ENCODE measurements at regions not wholly inside any gene's neighbourhood (a gene's known extent, or its start where the extent isn't known, plus 50 kb on each side); places are given as distances from the start of the nearest gene placed in this dataset.

- Histone ChIP-seq H3K4me3 (ENCODE audit: low read length in 2 of 2) (no peak overlapping the region), H3K9me3 (ENCODE audit: control insufficient read depth in 2 of 2, low read length in 2 of 2) (no peaks in the 10 kb centered on the region), H3K4me1 (ENCODE audit: control insufficient read depth in 2 of 2, insufficient read depth in 2 of 2, low read length in 2 of 2) (no peaks in the 10 kb centered on the region), H3K36me3 (ENCODE audit: control insufficient read depth in 2 of 2, insufficient read depth in 2 of 2, low read length in 2 of 2) (no peaks in the 10 kb centered on the region), H3K9ac (ENCODE audit: low read depth in 1 of 2, low read length in 2 of 2) (no peak overlapping the region), H3K27ac (ENCODE audit: low read depth in 2 of 2, low read length in 2 of 2) (no peak overlapping the region), H3K27me3 (ENCODE audit: control insufficient read depth in 2 of 2, insufficient read depth in 2 of 2, low read length in 2 of 2) (no peaks in the 10 kb centered on the region)
Measured at GRCh38 chr7:52247518-52247917, 787.9 kb upstream of the POM121L12 start.

DNA sequence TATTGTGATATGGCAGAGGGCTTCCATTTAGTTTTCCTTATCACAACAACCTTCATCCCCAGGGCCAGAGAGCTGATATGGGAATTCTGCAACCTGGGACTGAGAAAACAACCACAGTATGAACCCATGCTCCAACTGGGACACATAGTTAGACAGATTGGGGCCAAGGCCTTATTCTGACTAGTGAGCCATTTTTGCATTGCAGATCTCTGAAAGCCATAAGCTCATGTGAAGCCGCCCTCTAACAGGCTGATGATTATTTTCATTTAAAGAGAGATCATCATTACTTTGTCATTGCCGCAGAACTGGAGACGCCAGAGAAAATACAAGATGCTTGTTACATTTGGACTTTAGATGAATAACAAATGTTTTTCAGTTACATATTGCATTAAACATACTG, 791.7 kb upstream of the POM121L12 start:
- Histone ChIP-seq H3K4me3 (ENCODE audit: low read length in 2 of 2) (no peak overlapping the region), H3K9me3 (ENCODE audit: control insufficient read depth in 2 of 2, low read length in 2 of 2) (no peaks in the 10 kb centered on the region), H3K36me3 (ENCODE audit: control insufficient read depth in 2 of 2, insufficient read depth in 2 of 2, low read length in 2 of 2) (no peaks in the 10 kb centered on the region), H3K9ac (ENCODE audit: low read depth in 1 of 2, low read length in 2 of 2) (no peak overlapping the region), H3K27ac (ENCODE audit: low read depth in 2 of 2, low read length in 2 of 2) (no peak overlapping the region), H3K4me1 (ENCODE audit: control insufficient read depth in 2 of 2, insufficient read depth in 2 of 2, low read length in 2 of 2) (no peaks in the 10 kb centered on the region), H3K27me3 (ENCODE audit: control insufficient read depth in 2 of 2, insufficient read depth in 2 of 2, low read length in 2 of 2) (no peaks in the 10 kb centered on the region)

GRCh38 chr7:52233248-52233647, 802.2 kb upstream of the POM121L12 start:
- no peak overlapping the region for H3K27ac ChIP-seq (ENCODE audit: low read depth in 2 of 2, low read length in 2 of 2)
- H3K36me3 ChIP-seq (ENCODE audit: control insufficient read depth in 2 of 2, insufficient read depth in 2 of 2, low read length in 2 of 2): no peaks in the 10 kb centered on the region
- no peaks in the 10 kb centered on the region for H3K27me3 ChIP-seq (ENCODE audit: control insufficient read depth in 2 of 2, insufficient read depth in 2 of 2, low read length in 2 of 2)
- H3K4me1 ChIP-seq (ENCODE audit: control insufficient read depth in 2 of 2, insufficient read depth in 2 of 2, low read length in 2 of 2): no peaks in the 10 kb centered on the region
- H3K9ac ChIP-seq (ENCODE audit: low read depth in 1 of 2, low read length in 2 of 2): no peak overlapping the region
- no peak overlapping the region for H3K4me3 ChIP-seq (ENCODE audit: low read length in 2 of 2)
- no peaks in the 10 kb centered on the region for H3K9me3 ChIP-seq (ENCODE audit: control insufficient read depth in 2 of 2, low read length in 2 of 2)

DNA sequence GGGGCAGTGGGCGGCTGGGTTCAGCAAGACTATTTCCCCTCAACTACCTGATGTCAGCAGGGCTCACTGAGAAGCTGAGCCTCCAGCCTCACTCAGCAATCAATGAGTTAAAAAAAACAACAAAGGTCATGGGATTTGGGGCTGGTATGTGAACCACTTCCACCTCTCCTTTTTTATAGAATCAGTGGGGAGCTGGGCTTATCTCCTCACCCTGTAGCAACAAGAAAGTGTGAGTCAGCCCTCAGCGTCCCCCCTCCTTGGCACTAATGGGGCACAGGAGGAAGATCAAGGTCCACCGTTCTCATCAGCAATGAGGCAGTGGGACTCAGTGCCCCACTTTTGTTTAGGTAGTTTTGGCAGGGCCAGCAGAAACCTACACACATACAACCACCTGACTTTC, 823.5 kb upstream of the POM121L12 start:
- Histone ChIP-seq H3K4me3 (ENCODE audit: low read length in 2 of 2) (no peak overlapping the region), H3K9ac (ENCODE audit: low read depth in 1 of 2, low read length in 2 of 2) (no peak overlapping the region), H3K9me3 (ENCODE audit: control insufficient read depth in 2 of 2, low read length in 2 of 2) (no peaks in the 10 kb centered on the region), H3K27ac (ENCODE audit: low read depth in 2 of 2, low read length in 2 of 2) (no peak overlapping the region), H3K4me1 (ENCODE audit: control insufficient read depth in 2 of 2, insufficient read depth in 2 of 2, low read length in 2 of 2) (no peaks in the 10 kb centered on the region), H3K27me3 (ENCODE audit: control insufficient read depth in 2 of 2, insufficient read depth in 2 of 2, low read length in 2 of 2) (no peaks in the 10 kb centered on the region), H3K36me3 (ENCODE audit: control insufficient read depth in 2 of 2, insufficient read depth in 2 of 2, low read length in 2 of 2) (no peaks in the 10 kb centered on the region)

GRCh38 chr7:52209614-52210013, 825.8 kb upstream of the POM121L12 start:
- Histone ChIP-seq H3K9me3 (ENCODE audit: control insufficient read depth in 2 of 2, low read length in 2 of 2) (no peaks in the 10 kb centered on the region), H3K9ac (ENCODE audit: low read depth in 1 of 2, low read length in 2 of 2) (no peak overlapping the region), H3K4me3 (ENCODE audit: low read length in 2 of 2) (no peak overlapping the region), H3K36me3 (ENCODE audit: control insufficient read depth in 2 of 2, insufficient read depth in 2 of 2, low read length in 2 of 2) (no peaks in the 10 kb centered on the region), H3K4me1 (ENCODE audit: control insufficient read depth in 2 of 2, insufficient read depth in 2 of 2, low read length in 2 of 2) (no peaks in the 10 kb centered on the region), H3K27me3 (ENCODE audit: control insufficient read depth in 2 of 2, insufficient read depth in 2 of 2, low read length in 2 of 2) (no peaks in the 10 kb centered on the region), H3K27ac (ENCODE audit: low read depth in 2 of 2, low read length in 2 of 2) (no peak overlapping the region)

GRCh38 chr7:52197221-52197620, 838.2 kb upstream of the POM121L12 start:
- H3K4me3 ChIP-seq (ENCODE audit: low read length in 2 of 2): no peak overlapping the region
- H3K4me1 ChIP-seq (ENCODE audit: control insufficient read depth in 2 of 2, insufficient read depth in 2 of 2, low read length in 2 of 2): no peaks in the 10 kb centered on the region
- H3K9me3 ChIP-seq (ENCODE audit: control insufficient read depth in 2 of 2, low read length in 2 of 2): no peaks in the 10 kb centered on the region
- no peak overlapping the region for H3K27ac ChIP-seq (ENCODE audit: low read depth in 2 of 2, low read length in 2 of 2)
- H3K27me3 ChIP-seq (ENCODE audit: control insufficient read depth in 2 of 2, insufficient read depth in 2 of 2, low read length in 2 of 2): no peaks in the 10 kb centered on the region
- H3K36me3 ChIP-seq (ENCODE audit: control insufficient read depth in 2 of 2, insufficient read depth in 2 of 2, low read length in 2 of 2): no peaks in the 10 kb centered on the region
- H3K9ac ChIP-seq (ENCODE audit: low read depth in 1 of 2, low read length in 2 of 2): no peak overlapping the region

DNA sequence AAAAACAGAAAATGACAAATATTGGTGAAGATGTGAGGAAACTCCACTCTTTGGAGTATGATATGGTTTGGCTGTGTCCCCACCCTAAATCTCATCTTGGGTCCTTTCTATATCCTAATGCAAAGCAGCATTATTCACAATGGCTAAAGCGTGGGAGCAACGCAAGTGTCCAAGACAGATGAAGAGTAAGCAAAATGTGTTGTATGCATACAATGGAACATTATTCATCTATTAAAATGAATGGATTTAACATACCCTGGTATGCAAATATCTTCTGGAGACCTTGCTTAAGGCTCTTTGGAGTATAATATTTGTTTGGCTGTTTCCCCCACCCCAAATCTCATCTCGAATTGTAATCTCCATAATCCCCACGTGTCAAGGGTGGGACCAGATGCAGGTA, 839.8 kb upstream of the POM121L12 start:
- Histone ChIP-seq H3K27me3 (ENCODE audit: control insufficient read depth in 2 of 2, insufficient read depth in 2 of 2, low read length in 2 of 2) (no peaks in the 10 kb centered on the region), H3K9ac (ENCODE audit: low read depth in 1 of 2, low read length in 2 of 2) (no peak overlapping the region), H3K4me3 (ENCODE audit: low read length in 2 of 2) (no peak overlapping the region), H3K4me1 (ENCODE audit: control insufficient read depth in 2 of 2, insufficient read depth in 2 of 2, low read length in 2 of 2) (no peaks in the 10 kb centered on the region), H3K9me3 (ENCODE audit: control insufficient read depth in 2 of 2, low read length in 2 of 2) (no peaks in the 10 kb centered on the region), H3K36me3 (ENCODE audit: control insufficient read depth in 2 of 2, insufficient read depth in 2 of 2, low read length in 2 of 2) (no peaks in the 10 kb centered on the region), H3K27ac (ENCODE audit: low read depth in 2 of 2, low read length in 2 of 2) (no peak overlapping the region)

DNA sequence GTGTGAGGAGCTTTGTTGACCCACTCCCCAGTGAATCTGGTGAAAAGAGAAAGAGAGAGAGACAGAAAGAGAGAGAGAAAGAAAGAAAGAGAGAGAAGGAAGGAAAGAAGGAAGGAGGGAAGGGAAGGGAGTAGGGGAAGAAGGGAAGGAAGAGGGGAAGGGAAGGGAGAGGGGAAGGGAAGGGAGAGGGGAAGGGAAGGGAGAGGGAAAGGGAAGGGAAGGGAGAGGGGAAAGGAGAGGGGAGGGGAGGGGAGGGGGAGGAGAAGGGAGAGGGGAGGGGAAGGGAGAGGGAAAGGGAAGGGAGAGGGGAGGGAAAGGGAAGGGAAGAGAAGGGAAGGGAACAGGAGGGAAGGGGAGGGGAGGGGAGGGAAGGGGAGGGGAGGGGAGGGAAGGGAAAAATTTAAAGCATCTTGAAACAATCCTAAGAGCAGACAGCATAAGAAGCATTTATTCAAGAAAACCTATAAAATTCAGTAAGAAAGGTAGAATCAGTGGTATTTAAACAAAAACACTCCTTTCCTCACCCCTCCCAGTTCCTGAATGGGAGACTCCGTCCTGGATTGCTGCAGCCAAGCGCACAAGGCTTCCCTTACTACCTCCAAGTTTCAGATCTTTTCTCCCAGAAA, 846.2 kb upstream of the POM121L12 start:
- no peaks in the 10 kb centered on the region for H3K4me1 ChIP-seq (ENCODE audit: control insufficient read depth in 2 of 2, insufficient read depth in 2 of 2, low read length in 2 of 2)
- no peak overlapping the region for H3K9ac ChIP-seq (ENCODE audit: low read depth in 1 of 2, low read length in 2 of 2)
- H3K36me3 ChIP-seq (ENCODE audit: control insufficient read depth in 2 of 2, insufficient read depth in 2 of 2, low read length in 2 of 2): no peaks in the 10 kb centered on the region
- no peaks in the 10 kb centered on the region for H3K9me3 ChIP-seq (ENCODE audit: control insufficient read depth in 2 of 2, low read length in 2 of 2)
- no peak overlapping the region for H3K4me3 ChIP-seq (ENCODE audit: low read length in 2 of 2)
- no peak overlapping the region for H3K27ac ChIP-seq (ENCODE audit: low read depth in 2 of 2, low read length in 2 of 2)
- no peaks in the 10 kb centered on the region for H3K27me3 ChIP-seq (ENCODE audit: control insufficient read depth in 2 of 2, insufficient read depth in 2 of 2, low read length in 2 of 2)

DNA sequence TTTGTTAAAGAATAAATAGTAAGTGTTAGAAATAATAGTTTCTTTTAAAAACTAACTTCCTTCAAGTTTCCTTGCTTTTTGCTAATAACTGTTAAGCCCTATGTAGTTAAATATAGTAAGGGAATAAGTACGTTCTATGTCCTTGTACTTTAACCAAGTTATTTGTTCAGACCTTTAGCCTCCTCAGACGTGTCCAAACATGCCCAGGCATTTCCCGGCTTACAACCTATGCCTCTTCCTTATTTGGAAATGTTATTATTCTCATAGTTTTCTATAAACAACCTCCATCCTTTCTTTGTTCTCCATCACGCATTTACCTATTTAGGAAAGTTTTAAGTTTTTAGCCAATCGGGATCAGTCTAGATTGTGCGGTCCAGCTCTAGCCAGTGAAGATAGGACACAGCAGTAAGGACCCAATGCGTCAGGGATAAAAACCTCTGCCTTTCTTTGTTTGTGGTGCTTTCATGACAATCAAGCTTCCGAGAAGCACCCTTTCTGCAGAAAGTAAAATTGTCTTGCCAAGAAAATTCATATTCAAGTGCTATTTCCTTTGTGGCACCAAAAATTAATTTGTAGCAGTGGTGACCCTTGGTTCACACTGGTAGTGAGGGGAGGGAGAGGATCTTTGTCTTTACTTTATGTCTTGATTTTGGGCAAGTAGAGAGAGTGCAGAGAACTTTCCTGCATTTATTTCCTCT, 851.3 kb upstream of the POM121L12 start:
- H3K4me1 ChIP-seq (ENCODE audit: control insufficient read depth in 2 of 2, insufficient read depth in 2 of 2, low read length in 2 of 2): no peaks in the 10 kb centered on the region
- H3K36me3 ChIP-seq (ENCODE audit: control insufficient read depth in 2 of 2, insufficient read depth in 2 of 2, low read length in 2 of 2): no peaks in the 10 kb centered on the region
- no peak overlapping the region for H3K9ac ChIP-seq (ENCODE audit: low read depth in 1 of 2, low read length in 2 of 2)
- H3K9me3 ChIP-seq (ENCODE audit: control insufficient read depth in 2 of 2, low read length in 2 of 2): no peaks in the 10 kb centered on the region
- no peak overlapping the region for H3K4me3 ChIP-seq (ENCODE audit: low read length in 2 of 2)
- no peaks in the 10 kb centered on the region for H3K27me3 ChIP-seq (ENCODE audit: control insufficient read depth in 2 of 2, insufficient read depth in 2 of 2, low read length in 2 of 2)
- H3K27ac ChIP-seq (ENCODE audit: low read depth in 2 of 2, low read length in 2 of 2): no peak overlapping the region

DNA sequence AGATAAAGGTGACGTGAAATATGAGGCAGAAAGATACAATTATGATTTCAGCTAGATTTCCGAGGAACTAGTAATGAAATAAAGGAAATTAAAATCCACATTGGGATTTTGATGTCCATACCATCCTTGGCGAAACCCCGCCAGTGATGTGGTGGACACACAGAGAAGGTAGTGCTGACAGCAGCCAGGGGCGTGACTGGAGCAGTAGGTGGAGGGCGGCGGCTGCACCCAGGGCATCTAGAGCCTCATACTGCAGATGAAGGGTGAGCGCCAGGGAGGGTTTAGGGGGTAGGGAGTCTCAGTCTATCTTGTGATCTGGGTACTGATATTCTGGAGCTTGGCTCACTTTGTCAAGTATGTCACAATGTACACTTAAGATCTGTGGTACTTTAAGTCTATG, 855.5 kb upstream of the POM121L12 start:
- no peaks in the 10 kb centered on the region for H3K9me3 ChIP-seq (ENCODE audit: control insufficient read depth in 2 of 2, low read length in 2 of 2)

More for the DNA sequence above, 855.5 kb upstream of the POM121L12 start:
- H3K36me3 ChIP-seq (ENCODE audit: control insufficient read depth in 2 of 2, insufficient read depth in 2 of 2, low read length in 2 of 2): no peaks in the 10 kb centered on the region
- H3K4me1 ChIP-seq (ENCODE audit: control insufficient read depth in 2 of 2, insufficient read depth in 2 of 2, low read length in 2 of 2): no peaks in the 10 kb centered on the region
- H3K9ac ChIP-seq (ENCODE audit: low read depth in 1 of 2, low read length in 2 of 2): no peak overlapping the region
- H3K27ac ChIP-seq (ENCODE audit: low read depth in 2 of 2, low read length in 2 of 2): no peak overlapping the region
- H3K4me3 ChIP-seq (ENCODE audit: low read length in 2 of 2): no peak overlapping the region
- no peaks in the 10 kb centered on the region for H3K27me3 ChIP-seq (ENCODE audit: control insufficient read depth in 2 of 2, insufficient read depth in 2 of 2, low read length in 2 of 2)
